Mucosa of rectum (tissue), 2 donors: ENCODE measurements at regions not wholly inside any gene's neighbourhood (a gene's known extent, or its start where the extent isn't known, plus 50 kb on each side); places are given as distances from the start of the nearest gene placed in this dataset.
"Not testable (repeated sequence)": the region's sequence is repeated elsewhere in the genome, so short reads cannot be mapped to it uniquely, and the experiment has no call there.

Experiments used
- H3K27ac ChIP-seq, 2 donors: one replicate each; pipeline ENCODE4 v1.7.0; 2013; ENCODE audit warnings: inconsistent platforms in 2 of 2, low read depth in 2 of 2, low read length in 2 of 2
- H3K27me3 ChIP-seq, 2 donors: one replicate each; pipeline ENCODE4 v1.7.0; 2013; ENCODE audit warnings: low read length in 2 of 2; ENCODE audit not compliant: control insufficient read depth in 2 of 2, insufficient read depth in 2 of 2
- H3K36me3 ChIP-seq, 2 donors: one replicate each; pipeline ENCODE4 v1.7.0; 2013; ENCODE audit warnings: low read length in 2 of 2; ENCODE audit not compliant: control insufficient read depth in 2 of 2, insufficient read depth in 2 of 2
- H3K4me1 ChIP-seq, 2 donors: one replicate each; pipeline ENCODE4 v1.7.0; 2013; ENCODE audit warnings: low read length in 2 of 2, mild to moderate bottlenecking in 1 of 2; ENCODE audit not compliant: control insufficient read depth in 2 of 2, insufficient read depth in 2 of 2
- H3K4me3 ChIP-seq, 2 donors: one replicate each; pipeline ENCODE4 v1.7.0; 2013; ENCODE audit warnings: low read length in 2 of 2
- H3K9ac ChIP-seq, 2 donors: one replicate each; pipeline ENCODE4 v1.7.0; 2013; ENCODE audit warnings: low read length in 2 of 2, low read depth in 1 of 2, mild to moderate bottlenecking in 1 of 2
- H3K9me3 ChIP-seq, 2 donors: one replicate each; pipeline ENCODE4 v1.7.0; 2013; ENCODE audit warnings: low read length in 2 of 2; ENCODE audit not compliant: control insufficient read depth in 2 of 2
- donor health status: healthy.
- donor health status: Normal muscosa, but diverticular disease.

GRCh38 chr7:156503196-156503595 lies 137.4 kb upstream of the RNF32 start:
- H3K4me3 ChIP-seq = no peak overlapping the region
- H3K36me3 ChIP-seq = no peaks in the 10 kb centered on the region
- no peak overlapping the region for H3K9ac ChIP-seq
- no peaks in the 10 kb centered on the region for H3K4me1 ChIP-seq
- H3K27ac ChIP-seq = no peak overlapping the region
- H3K9me3 ChIP-seq = no peaks in the 10 kb centered on the region
- no peaks in the 10 kb centered on the region for H3K27me3 ChIP-seq

- H3K4me1 ChIP-seq, H3K9ac ChIP-seq, H3K36me3 ChIP-seq, H3K27me3 ChIP-seq, H3K27ac ChIP-seq, H3K4me3 ChIP-seq, H3K9me3 ChIP-seq: not testable (repeated sequence)
Observed at GRCh38 chr7:156501815-156502214, 138.8 kb upstream of the RNF32 start.

GRCh38 chr7:156499247-156499881 lies 141.2 kb upstream of the RNF32 start:
- Histone ChIP-seq H3K9ac (no peak overlapping the region), H3K4me1 (no peaks in the 10 kb centered on the region), H3K27me3 (no peaks in the 10 kb centered on the region), H3K27ac (no peak overlapping the region), H3K4me3 (no peak overlapping the region), H3K36me3 (no peaks in the 10 kb centered on the region), H3K9me3 (no peaks in the 10 kb centered on the region)

GRCh38 chr7:156497776-156498509 lies 142.6 kb upstream of the RNF32 start:
- Histone ChIP-seq H3K9me3 (no peaks in the 10 kb centered on the region), H3K9ac (no peak overlapping the region), H3K27ac (no peak overlapping the region)

GRCh38 chr7:156496865-156497264 lies 143.7 kb upstream of the RNF32 start:
- no peak overlapping the region for H3K4me3 ChIP-seq
- no peaks in the 10 kb centered on the region for H3K4me1 ChIP-seq
- H3K9me3 ChIP-seq = no peaks in the 10 kb centered on the region
- H3K27me3 ChIP-seq = no peaks in the 10 kb centered on the region
- H3K9ac ChIP-seq = no peak overlapping the region
- no peak overlapping the region for H3K27ac ChIP-seq
- no peaks in the 10 kb centered on the region for H3K36me3 ChIP-seq

More at GRCh38 chr7:156497776-156498509, 142.6 kb upstream of the RNF32 start:
- Histone ChIP-seq H3K27me3 (no peaks in the 10 kb centered on the region), H3K4me3 (no peak overlapping the region), H3K36me3 (no peaks in the 10 kb centered on the region), H3K4me1 (no peaks in the 10 kb centered on the region)

GRCh38 chr7:156496363-156496769 lies 144.2 kb upstream of the RNF32 start:
- no peak overlapping the region for H3K4me3 ChIP-seq
- H3K9ac ChIP-seq = no peak overlapping the region
- H3K9me3 ChIP-seq = no peaks in the 10 kb centered on the region

GRCh38 chr7:156494960-156495359 lies 145.6 kb upstream of the RNF32 start:
- Histone ChIP-seq H3K9ac (no peak overlapping the region), H3K4me3 (no peak overlapping the region), H3K27ac (no peak overlapping the region), H3K27me3 (no peaks in the 10 kb centered on the region), H3K9me3 (no peaks in the 10 kb centered on the region), H3K4me1 (no peaks in the 10 kb centered on the region), H3K36me3 (no peaks in the 10 kb centered on the region)

More at GRCh38 chr7:156496363-156496769, 144.2 kb upstream of the RNF32 start:
- Histone ChIP-seq H3K27ac (no peak overlapping the region), H3K36me3 (no peaks in the 10 kb centered on the region), H3K4me1 (no peaks in the 10 kb centered on the region), H3K27me3 (no peaks in the 10 kb centered on the region)

- no peaks in the 10 kb centered on the region for H3K9me3 ChIP-seq
- no peaks in the 10 kb centered on the region for H3K27me3 ChIP-seq
- no peak overlapping the region for H3K9ac ChIP-seq
- H3K4me1 ChIP-seq = no peaks in the 10 kb centered on the region
- H3K36me3 ChIP-seq = no peaks in the 10 kb centered on the region
- no peak overlapping the region for H3K4me3 ChIP-seq
- no peak overlapping the region for H3K27ac ChIP-seq
Observed at GRCh38 chr7:156493942-156494341, 146.6 kb upstream of the RNF32 start.

GRCh38 chr7:156492170-156492569 lies 148.4 kb upstream of the RNF32 start:
- no peak overlapping the region for H3K4me3 ChIP-seq
- H3K27me3 ChIP-seq = no peaks in the 10 kb centered on the region
- no peaks in the 10 kb centered on the region for H3K9me3 ChIP-seq
- no peaks in the 10 kb centered on the region for H3K36me3 ChIP-seq
- H3K9ac ChIP-seq = no peak overlapping the region
- no peak overlapping the region for H3K27ac ChIP-seq
- no peaks in the 10 kb centered on the region for H3K4me1 ChIP-seq

- H3K36me3 ChIP-seq = no peaks in the 10 kb centered on the region
- H3K9ac ChIP-seq = no peak overlapping the region
- no peak overlapping the region for H3K27ac ChIP-seq
- H3K27me3 ChIP-seq = no peaks in the 10 kb centered on the region
- H3K4me3 ChIP-seq = no peak overlapping the region
- H3K4me1 ChIP-seq = no peaks in the 10 kb centered on the region
- H3K9me3 ChIP-seq = no peaks in the 10 kb centered on the region
Observed at GRCh38 chr7:156491435-156491834, 149.1 kb upstream of the RNF32 start.
